Activated T-cell treated with anti-CD3 and anti-CD28 coated beads for 1 hour (primary cell): ENCODE measurements at regions not wholly inside any gene's neighbourhood (a gene's known extent, or its start where the extent isn't known, plus 50 kb on each side); places are given as distances from the start of the nearest gene placed in this dataset.
"Not testable (repeated sequence)": the region's sequence is repeated elsewhere in the genome, so short reads cannot be mapped to it uniquely, and the experiment has no call there.

Source experiments
- DNase-seq: peaks from one replicate; pipeline ENCODE4 v3.0.0-alpha.2; 2020; ENCODE audit warnings: low read depth

GRCh38 chr9:81430727-81431126, 258.6 kb downstream of the TLE1 start:
- no peak for DNase-seq

- no peak for DNase-seq
Measured at GRCh38 chr9:81427870-81428269, 261.5 kb downstream of the TLE1 start.

DNA sequence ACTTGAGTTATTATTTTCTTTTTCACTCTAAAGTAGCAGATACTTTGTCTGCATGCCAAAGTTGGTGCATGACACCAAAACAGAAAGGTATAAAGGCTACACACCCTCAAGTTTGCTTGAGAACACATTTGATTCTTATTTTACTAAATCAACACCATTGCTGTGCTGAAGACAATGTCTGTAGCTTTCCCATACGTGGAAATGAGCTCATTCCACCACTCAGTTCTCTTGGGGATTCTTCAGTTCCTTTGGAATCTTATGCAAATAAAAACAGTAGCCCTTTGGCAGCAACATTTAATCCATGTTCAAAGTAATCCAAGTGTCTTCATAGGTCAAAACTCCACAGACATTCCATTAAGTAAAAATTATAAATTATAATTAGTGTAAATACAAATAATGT, 264.9 kb downstream of the TLE1 start:
- no peak for DNase-seq

DNA sequence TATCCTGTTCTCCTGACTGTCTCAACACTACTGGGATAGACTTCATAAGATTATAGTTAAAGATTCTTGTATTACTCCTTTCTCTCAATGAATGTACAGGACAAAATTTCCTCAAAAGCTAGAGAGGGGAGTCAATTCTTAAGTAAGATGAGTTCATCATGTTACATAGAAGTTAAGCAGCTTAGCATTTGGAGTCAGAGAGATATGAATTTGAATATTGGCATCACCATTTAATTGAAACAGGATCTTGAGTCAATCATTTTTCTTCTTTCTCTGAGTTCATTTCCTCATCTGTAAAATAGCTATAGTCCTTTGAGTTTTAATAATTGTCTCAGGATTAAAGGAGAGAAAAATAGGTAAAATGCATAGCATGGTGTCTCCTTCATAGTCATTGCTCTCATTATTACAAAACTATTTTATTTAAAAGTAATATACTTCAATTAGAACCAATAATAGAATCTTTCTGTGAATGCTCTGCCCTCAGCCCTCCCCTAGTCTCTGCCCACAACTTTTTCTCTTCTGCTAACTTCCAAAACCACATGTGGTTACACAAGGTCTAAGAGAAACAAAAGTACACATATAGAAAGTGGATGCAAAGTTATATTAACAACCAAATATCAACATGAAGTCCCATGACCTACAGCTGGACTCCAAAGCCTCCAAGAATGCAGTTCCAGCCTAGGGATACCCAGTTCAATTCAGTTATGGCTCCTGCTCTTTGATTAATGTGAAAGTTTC, 265.6 kb downstream of the TLE1 start:
- DNase-seq = no peak

- not testable (repeated sequence) for DNase-seq
Measured at GRCh38 chr9:81421090-81421489, 268.3 kb downstream of the TLE1 start.

DNA sequence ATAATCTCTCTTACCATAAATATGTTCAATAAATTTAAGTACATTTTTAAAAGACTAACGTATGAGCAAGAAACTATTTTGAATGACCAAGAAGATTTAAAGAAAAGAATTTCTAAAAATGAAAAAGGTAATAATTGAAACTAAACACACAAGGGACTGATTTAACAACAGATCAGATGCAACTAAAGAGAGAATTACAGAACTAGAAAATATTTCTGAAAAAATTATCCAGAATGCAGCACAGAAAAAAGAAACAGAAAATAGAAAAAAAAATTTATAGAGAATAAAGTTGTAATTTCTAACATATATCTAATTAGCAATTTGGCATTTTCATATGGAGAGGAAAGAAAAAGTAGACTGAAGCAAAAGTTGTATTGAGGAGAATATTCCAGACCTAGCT, 269.3 kb downstream of the TLE1 start:
- no peak for DNase-seq

DNA sequence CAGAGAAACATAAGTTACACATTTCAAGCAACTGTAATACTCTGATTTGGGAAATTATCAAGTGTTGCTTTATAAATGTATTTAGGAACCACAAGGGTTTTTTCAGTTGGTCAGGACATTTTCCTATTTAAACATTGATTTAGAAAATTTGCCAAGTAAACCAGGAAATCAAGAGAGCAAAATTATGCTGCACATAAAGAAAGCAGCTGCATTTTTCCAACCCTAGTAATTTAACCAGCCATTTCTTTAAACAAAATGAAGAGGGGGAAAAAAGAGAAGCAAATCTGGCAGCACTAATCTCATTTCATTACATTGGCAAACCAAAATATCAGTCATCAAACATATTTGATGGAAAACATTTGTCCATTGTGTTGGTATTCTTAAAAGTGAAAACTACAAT, 271.4 kb downstream of the TLE1 start:
- no peak for DNase-seq

DNA sequence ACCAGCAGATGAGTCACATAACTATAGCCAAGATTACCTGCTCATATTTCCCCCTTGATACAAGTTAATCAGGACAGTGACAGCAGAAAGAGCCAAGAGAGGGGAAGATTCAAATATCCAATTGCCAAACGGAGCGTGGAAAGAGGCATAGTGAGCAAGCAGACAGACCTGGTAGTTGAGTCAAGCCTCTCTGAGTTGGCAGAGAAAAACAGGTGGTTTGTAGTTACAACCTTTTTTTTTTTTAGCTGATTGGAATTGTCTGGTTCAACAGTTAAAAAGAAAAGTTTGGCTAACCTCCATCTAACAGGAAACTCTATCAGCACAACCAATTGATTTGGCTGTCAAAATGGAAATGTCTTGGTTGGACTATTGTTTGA, 272.1 kb downstream of the TLE1 start:
- no peak for DNase-seq

DNA sequence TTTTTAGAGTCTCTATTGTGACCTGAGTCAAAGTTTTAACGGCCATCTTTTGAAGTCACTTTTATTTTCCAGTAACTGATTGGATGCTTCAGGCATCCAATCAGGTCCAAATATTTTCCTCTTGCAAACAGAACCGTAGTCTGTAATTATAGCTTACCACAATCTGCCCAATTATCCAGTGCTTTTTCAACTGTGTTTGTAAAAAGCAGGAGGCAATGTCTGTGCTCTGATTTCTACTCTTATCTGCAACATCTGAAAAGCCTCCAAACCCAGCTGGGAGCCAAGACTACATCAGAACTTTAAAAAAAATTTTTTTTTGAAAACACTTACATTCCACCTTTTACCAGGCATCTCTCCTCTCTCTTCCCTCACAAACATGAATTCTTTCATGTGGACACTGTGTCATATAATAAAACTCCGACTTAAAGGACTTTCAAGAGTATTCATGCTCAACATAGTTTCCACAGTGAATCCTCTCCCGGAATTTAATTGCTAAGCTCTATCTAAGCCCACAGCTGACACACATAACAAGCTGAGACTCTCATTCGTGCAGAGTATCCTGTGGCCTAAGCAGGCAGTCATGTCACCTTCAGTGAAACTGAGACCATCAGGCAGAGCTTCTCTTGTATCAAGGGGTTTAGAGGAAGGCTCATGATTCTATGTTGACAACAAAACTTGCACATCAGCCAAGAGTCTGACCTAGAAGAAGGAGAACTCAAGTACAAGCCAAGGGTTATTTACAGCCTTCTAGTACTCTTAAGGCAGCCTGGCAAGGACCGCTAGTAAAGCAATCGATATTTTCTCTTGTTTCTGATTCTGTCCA, 272.7 kb downstream of the TLE1 start:
- DNase-seq = no peak

- no peak for DNase-seq
Measured at GRCh38 chr9:81414836-81415235, 274.5 kb downstream of the TLE1 start.

GRCh38 chr9:81411961-81412360, 277.4 kb downstream of the TLE1 start:
- no peak for DNase-seq

DNA sequence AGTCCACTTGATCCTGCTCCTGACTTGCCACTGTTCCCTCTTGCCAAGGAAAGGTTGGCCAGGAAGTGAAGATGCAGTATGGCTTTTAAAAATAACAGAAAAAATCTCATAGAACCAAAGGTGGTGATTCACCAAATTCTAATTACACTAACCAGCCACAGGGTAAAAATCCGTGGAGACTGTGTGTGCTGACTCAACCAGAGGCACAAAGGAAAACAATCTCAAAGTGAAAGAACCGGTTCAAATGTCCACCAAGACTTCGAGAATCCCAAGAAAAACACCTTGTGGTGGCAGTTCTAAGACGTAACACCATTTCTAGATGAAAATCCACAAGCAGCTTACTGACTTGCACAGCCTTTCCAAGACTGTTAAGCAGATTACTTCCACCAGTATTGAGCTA, 279.1 kb downstream of the TLE1 start:
- no peak for DNase-seq

GRCh38 chr9:81408951-81409350, 280.4 kb downstream of the TLE1 start:
- DNase-seq = no peak

- DNase-seq = no peak
Measured at GRCh38 chr9:81404931-81405598, 284.3 kb downstream of the TLE1 start.

GRCh38 chr9:81397481-81398381, 291.6 kb downstream of the TLE1 start:
- no peak for DNase-seq

DNA sequence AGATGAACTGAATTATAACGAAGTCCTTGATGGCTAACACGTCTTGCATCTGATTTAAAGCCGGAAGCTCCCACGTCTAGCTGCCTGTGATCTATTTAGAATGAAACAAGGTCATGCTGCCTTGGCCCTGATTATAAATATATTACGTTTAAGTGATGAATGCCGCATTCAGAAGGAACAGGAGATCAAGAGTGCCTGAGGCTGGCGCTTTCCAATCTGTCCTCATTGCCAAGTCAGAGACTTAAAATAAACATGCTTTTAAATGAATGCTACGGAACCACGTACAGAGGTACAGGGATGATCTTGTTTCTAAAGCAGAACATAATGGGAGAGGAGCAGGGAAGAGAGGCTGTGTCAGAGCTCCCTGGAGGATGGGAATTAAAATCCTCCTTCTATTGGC, 292.8 kb downstream of the TLE1 start:
- no peak for DNase-seq

DNA sequence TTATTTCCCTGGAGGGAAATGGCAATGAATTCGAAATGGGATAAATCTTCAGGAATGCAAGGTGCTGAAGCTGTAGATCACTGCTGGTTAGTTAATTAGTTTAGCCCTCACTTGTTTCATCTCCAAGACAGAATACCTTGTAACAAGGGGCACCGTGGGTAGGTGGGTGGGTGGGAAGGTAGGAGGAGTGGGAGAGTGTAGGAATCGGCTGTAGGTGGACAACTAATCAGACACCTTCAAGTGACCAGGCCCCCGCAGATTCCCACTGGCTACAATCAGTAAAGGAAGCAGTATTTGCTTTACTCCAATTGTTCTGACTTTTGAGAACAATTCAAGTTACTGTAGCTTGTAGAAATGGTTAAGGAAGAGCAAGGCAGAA, 293.7 kb downstream of the TLE1 start:
- DNase-seq = no peak

GRCh38 chr9:81394881-81395675, 294.3 kb downstream of the TLE1 start:
- DNase-seq = no peak

DNA sequence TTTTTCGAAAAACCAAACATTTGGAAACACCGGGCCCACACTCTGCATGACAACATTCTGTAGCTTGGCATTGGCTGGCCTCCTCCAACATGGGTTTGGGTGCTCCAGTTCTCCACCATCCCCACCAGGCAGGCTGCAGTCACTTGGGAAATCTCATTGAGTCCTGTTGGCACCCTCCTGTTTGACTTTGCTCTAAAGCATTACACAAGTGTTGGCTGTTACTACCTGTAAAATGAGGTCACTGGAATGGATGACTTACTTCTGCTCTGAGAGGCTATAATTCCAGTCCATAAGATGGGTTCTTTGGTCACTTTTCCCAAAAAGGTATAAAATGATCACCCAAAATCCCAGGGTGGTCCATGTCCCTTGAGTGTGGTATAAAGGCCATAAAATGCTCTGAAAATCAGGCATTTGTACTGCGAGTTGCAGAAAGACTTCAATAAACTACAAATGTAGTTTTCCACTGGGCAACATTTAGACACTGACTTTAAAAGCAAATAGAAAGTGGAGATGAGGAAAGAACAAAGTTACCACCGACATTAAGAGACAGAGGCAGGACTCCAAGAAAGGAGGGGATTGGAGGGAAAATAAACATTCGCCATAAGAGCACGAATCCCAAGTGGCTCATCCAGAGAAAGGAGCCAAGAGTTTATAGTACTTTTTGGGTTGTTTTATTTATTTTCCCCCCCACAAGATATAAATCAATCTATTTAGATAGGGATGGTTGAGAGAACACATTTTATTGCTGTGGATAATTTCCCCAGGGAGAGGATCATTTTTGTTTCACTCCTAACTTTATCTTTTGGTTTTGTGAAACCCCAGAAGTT, 295.1 kb downstream of the TLE1 start:
- DNase-seq = no peak

- no peak for DNase-seq
Measured at GRCh38 chr9:81391457-81391825, 297.9 kb downstream of the TLE1 start.
